Suppressor macrophage (primary cell): ENCODE measurements at regions not wholly inside any gene's neighbourhood (a gene's known extent, or its start where the extent isn't known, plus 50 kb on each side); places are given as distances from the start of the nearest gene placed in this dataset.

Experiments
- DNase-seq, 4 experiments: peaks; one replicate each; pipeline ENCODE4 v3.0.0-alpha.2; 2020 to 2022

- peak; percentile 59 to 84 (median 80) for DNase-seq
Measured at GRCh38 chr11:86193297-86194095, 51.1 kb upstream of the EED start.

- peak in 3 of 4 experiments; percentile 27 to 57 (median 50) for DNase-seq
Measured at GRCh38 chr11:86192519-86193257, 51.9 kb upstream of the EED start.

GRCh38 chr11:86191874-86192273, 52.7 kb upstream of the EED start:
- no peak for DNase-seq

GRCh38 chr11:86187027-86187426, 57.5 kb upstream of the EED start:
- DNase-seq = no peak

GRCh38 chr11:86186386-86186785, 58.2 kb upstream of the EED start:
- DNase-seq = no peak

- no peak for DNase-seq
Measured at GRCh38 chr11:86185381-86185750, 59.2 kb upstream of the EED start.

GRCh38 chr11:86184728-86185380, 59.7 kb upstream of the EED start:
- no peak for DNase-seq

- peak in 3 of 4 experiments; percentile 52 to 57 (median 52) for DNase-seq
Measured at GRCh38 chr11:86183694-86184093, 60.9 kb upstream of the EED start.

GRCh38 chr11:86182976-86183584, 61.5 kb upstream of the EED start:
- peak in 3 of 4 experiments; percentile 56 to 64 (median 59) for DNase-seq

- DNase-seq = peak in 2 of 4 experiments; percentile 39 to 45
Measured at GRCh38 chr11:86181379-86181778, 63.2 kb upstream of the EED start.

- DNase-seq = no peak
Measured at GRCh38 chr11:86180851-86181250, 63.7 kb upstream of the EED start.

GRCh38 chr11:86180423-86180822, 64.1 kb upstream of the EED start:
- peak; percentile 50 to 77 (median 58) for DNase-seq

GRCh38 chr11:86179646-86180064, 64.9 kb upstream of the EED start:
- DNase-seq = no peak

- DNase-seq = peak in 3 of 4 experiments; percentile 28 to 57 (median 45)
Measured at GRCh38 chr11:86177302-86177701, 67.3 kb upstream of the EED start.

- peak in 3 of 4 experiments; percentile 32 to 72 (median 67) for DNase-seq
Measured at GRCh38 chr11:86176165-86176884, 68.2 kb upstream of the EED start.

- DNase-seq = no peak
Measured at GRCh38 chr11:86175626-86176025, 68.9 kb upstream of the EED start.

GRCh38 chr11:86175191-86175590, 69.4 kb upstream of the EED start:
- no peak for DNase-seq

GRCh38 chr11:86174101-86175046, 70.2 kb upstream of the EED start:
- no peak for DNase-seq

- DNase-seq = no peak
Measured at GRCh38 chr11:86172894-86173293, 71.7 kb upstream of the EED start.

- peak in 1 of 4 experiments; percentile 24 for DNase-seq
Measured at GRCh38 chr11:86171627-86172026, 72.9 kb upstream of the EED start.
